Psoas muscle (tissue), 7 donors: ENCODE measurements at regions not wholly inside any gene's neighbourhood (a gene's known extent, or its start where the extent isn't known, plus 50 kb on each side); places are given as distances from the start of the nearest gene placed in this dataset.

Source experiments
- ATAC-seq, 4 donors: fragments of 200-7000 bp; cut with Tn5 transposase; one replicate each; pipeline ENCODE4 v1.9.1; 2020; ENCODE audit warnings: moderate library complexity in 3 of 4, mild to moderate bottlenecking in 2 of 4
- DNase-seq, 2 donors: peaks; one replicate each; pipeline ENCODE4 v3.0.0-alpha.2; 2020
- H3K27ac ChIP-seq: fragments of 200-600 bp; one replicate; pipeline ENCODE4 v1.8.0; 2022
- H3K27me3 ChIP-seq, 3 donors: fragments of 200-600 bp in 1 of 3; one replicate each; pipeline versions ENCODE4 v1.6.1 to v1.8.0; 2013 to 2022; ENCODE audit warnings: low read length in 2 of 3, mild to moderate bottlenecking in 2 of 3, moderate library complexity in 1 of 3; ENCODE audit not compliant: insufficient read depth in 3 of 3
- H3K36me3 ChIP-seq, 2 donors: fragments of 200-600 bp in 1 of 2; one replicate each; pipeline versions ENCODE4 v1.6.1 to v1.8.0; 2013 to 2022; ENCODE audit warnings: low read depth in 1 of 2, mild to moderate bottlenecking in 1 of 2, moderate library complexity in 1 of 2; ENCODE audit not compliant: insufficient read depth in 1 of 2
- H3K4me1 ChIP-seq: fragments of 200-600 bp; one replicate; pipeline ENCODE4 v1.8.0; 2022
- H3K4me3 ChIP-seq: fragments of 200-600 bp; one replicate; pipeline ENCODE4 v1.8.0; 2022; ENCODE audit warnings: mild to moderate bottlenecking
- H3K9me3 ChIP-seq: fragments of 200-600 bp; one replicate; pipeline ENCODE4 v1.8.0; 2022
- CTCF ChIP-seq: fragments of 200-600 bp; IDR thresholded peaks from one replicate; pipeline ENCODE4 v1.8.0; 2022; ENCODE audit warnings: antibody characterized with exemption
- WGBS, 3 donors: extraction: QIAGEN DNeasy Blood & Tissue Kit; methylation state at CpG; one replicate each; pipeline versions ENCODE4 v1.1.6 to v1.1.7; 2013; 5-methylcytosine and 5-hydroxymethylcytosine counted together
- intact Hi-C, 2 donors: fragments of 100-400 bp; cut with DNase I; formaldehyde crosslinking; loops; one replicate each; pipeline versions ENCODE4 v1.11.0 to v1.14.2; 2022
- donor health status: healthy with polysubstance abuse.
- donor health status: DM: no; HTN: no; CAD: no; lungs with moderate emphysema.
- donor health status: Bipolar disorder and iron deficiency.
- donor health status: healthy.
- donor health status: DM: yes; HTN: yes; CAD: no.
- donor health status: DM: no; HTN: no; CAD: no.
- donor health status: DM: yes; HTN: yes; CAD: no.

GRCh38 chr12:89169321-89169720 lies 183.0 kb downstream of the DUSP6 start:
- Histone ChIP-seq H3K27ac (no peak overlapping the region), H3K4me1 (no peaks in the 10 kb centered on the region), H3K36me3 (no peaks in the 10 kb centered on the region), H3K27me3 (no peaks in the 10 kb centered on the region), H3K4me3 (no peak overlapping the region), H3K9me3 (no peaks in the 10 kb centered on the region)
- no peak for TF ChIP-seq CTCF
- DNase-seq (no peak), ATAC-seq (no peak)
- intact Hi-C loops, result loop anchor here in 1 of 2 donors (10.0 kb wide), 1 partner anchor 175 kb away; no protein-coding TSS in a partner anchor
- 85 to 90% (median 88%) methylated on average over 5 of the region's 5 CpGs for WGBS, 3 donors

DNA sequence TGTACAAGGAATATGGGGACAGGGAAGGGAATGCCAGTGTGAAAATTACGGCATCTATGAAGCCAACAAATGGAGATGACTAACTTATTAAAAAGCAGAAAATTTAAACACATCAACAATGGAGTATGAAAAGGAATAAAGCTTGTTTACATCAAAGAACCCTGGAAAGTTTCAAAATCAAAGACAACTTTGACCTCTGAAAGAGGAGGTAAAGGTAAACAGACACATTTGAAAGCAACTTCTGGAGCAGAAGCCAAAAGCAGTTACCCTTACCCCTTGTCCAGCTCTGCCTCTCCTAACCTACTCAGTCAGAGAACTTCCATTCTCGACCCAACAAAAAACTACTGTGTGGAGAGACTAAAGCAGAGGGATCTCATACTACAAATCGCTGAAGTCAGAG lies 184.3 kb downstream of the DUSP6 start:
- H3K27ac ChIP-seq, result no peak overlapping the region
- no peak for ATAC-seq
- intact Hi-C loops, result loop anchor here in 1 of 2 donors (10.0 kb wide), 1 partner anchor 177 kb away; no protein-coding TSS in a partner anchor

GRCh38 chr12:89166525-89166934 lies 185.8 kb downstream of the DUSP6 start:
- H3K27ac ChIP-seq, result no peak overlapping the region
- no peaks in the 10 kb centered on the region for H3K9me3 ChIP-seq
- no peak for TF ChIP-seq CTCF
- H3K27me3 ChIP-seq, result no peaks in the 10 kb centered on the region
- intact Hi-C loops, result loop anchor here in 1 of 2 donors (10.0 kb wide), 1 partner anchor 178 kb away; no protein-coding TSS in a partner anchor
- H3K36me3 ChIP-seq, result no peaks in the 10 kb centered on the region
- DNase-seq (no peak), ATAC-seq (no peak)
- no peak overlapping the region for H3K4me3 ChIP-seq
- peaks cover 7% of the 10 kb centered on the region for H3K4me1 ChIP-seq
- 42 to 50% (median 44%) methylated on average over 1 of the region's 1 CpG for WGBS, 3 donors

More for the DNA sequence above, 184.3 kb downstream of the DUSP6 start:
- DNase-seq, result no peak
- WGBS, 3 donors, result 84 to 92% (median 88%) methylated on average over 3 of the region's 3 CpGs
- Histone ChIP-seq H3K9me3 (no peaks in the 10 kb centered on the region), H3K36me3 (no peaks in the 10 kb centered on the region), H3K27me3 (no peaks in the 10 kb centered on the region), H3K4me3 (no peak overlapping the region), H3K4me1 (peaks cover 7% of the 10 kb centered on the region)
- no peak for TF ChIP-seq CTCF

- TF ChIP-seq CTCF, result no peak
- 65 to 73% (median 68%) methylated on average over 1 of the region's 1 CpG for WGBS, 3 donors
- intact Hi-C loops, result loop anchor here in 1 of 2 donors (10.0 kb wide), 1 partner anchor 179 kb away; no protein-coding TSS in a partner anchor
These were observed 186.2 kb downstream of the DUSP6 start for GRCh38 chr12:89166121-89166520.

DNA sequence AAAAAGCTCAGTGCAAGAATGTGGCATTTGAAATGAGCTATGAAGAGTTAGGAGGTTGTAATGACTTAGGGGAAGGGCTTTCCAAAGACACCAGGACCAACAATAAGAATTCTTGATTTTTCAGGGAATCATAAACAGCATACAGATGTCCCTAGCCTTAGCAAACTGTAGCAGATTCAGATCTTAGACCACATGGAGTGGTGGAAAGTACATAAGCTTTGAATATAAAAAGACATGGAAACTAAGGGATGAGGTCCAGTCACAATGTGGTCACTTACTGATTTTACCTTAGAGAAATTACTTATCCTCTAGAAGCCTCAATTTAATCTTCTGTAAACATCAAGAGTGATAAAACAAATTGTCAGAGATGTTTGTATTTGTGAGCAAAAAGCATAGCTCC lies 186.6 kb downstream of the DUSP6 start:
- Histone ChIP-seq H3K27me3 (no peaks in the 10 kb centered on the region), H3K9me3 (no peaks in the 10 kb centered on the region), H3K4me3 (no peak overlapping the region), H3K36me3 (no peaks in the 10 kb centered on the region), H3K27ac (no peak overlapping the region), H3K4me1 (peaks cover 7% of the 10 kb centered on the region)
- ATAC-seq, result no peak
- TF ChIP-seq CTCF, result no peak
- intact Hi-C loops, result loop anchor here in 1 of 2 donors (10.0 kb wide), 1 partner anchor 179 kb away; no protein-coding TSS in a partner anchor
- no peak for DNase-seq

More at GRCh38 chr12:89166121-89166520, 186.2 kb downstream of the DUSP6 start:
- Histone ChIP-seq H3K36me3 (no peaks in the 10 kb centered on the region), H3K9me3 (no peaks in the 10 kb centered on the region), H3K4me1 (peaks cover 7% of the 10 kb centered on the region), H3K27me3 (no peaks in the 10 kb centered on the region), H3K4me3 (no peak overlapping the region), H3K27ac (no peak overlapping the region)
- ATAC-seq (no peak), DNase-seq (no peak)
